ENCODE measurements at regions not wholly inside any gene's neighbourhood (a gene's known extent, or its start where the extent isn't known, plus 50 kb on each side); places are given as distances from the start of the nearest gene placed in this dataset.

- TF ChIP-seq CTCF (IDR thresholded peaks at IDR 0.05; ENCODE audit: insufficient read depth, low read length) = no peak
- DNase-seq (ENCODE audit: low read depth) = no peak
- no peak overlapping the region for H3K4me3 ChIP-seq (ENCODE audit: low read depth, low read length)
Measured at GRCh38 chr1:18557621-18558465, 72.8 kb upstream of the PAX7 start.

GRCh38 chr1:18560692-18561091 is 70.0 kb upstream of the PAX7 start:
- no peak for DNase-seq (ENCODE audit: low read depth)
- no peak overlapping the region for H3K4me3 ChIP-seq (ENCODE audit: low read depth, low read length)
- no peak for TF ChIP-seq CTCF (IDR thresholded peaks at IDR 0.05; ENCODE audit: insufficient read depth, low read length)

GRCh38 chr1:18561967-18562366 is 68.7 kb upstream of the PAX7 start:
- no peak for TF ChIP-seq CTCF (IDR thresholded peaks at IDR 0.05; ENCODE audit: insufficient read depth, low read length)
- DNase-seq (ENCODE audit: low read depth) = no peak
- H3K4me3 ChIP-seq (ENCODE audit: low read depth, low read length) = no peak overlapping the region

DNA sequence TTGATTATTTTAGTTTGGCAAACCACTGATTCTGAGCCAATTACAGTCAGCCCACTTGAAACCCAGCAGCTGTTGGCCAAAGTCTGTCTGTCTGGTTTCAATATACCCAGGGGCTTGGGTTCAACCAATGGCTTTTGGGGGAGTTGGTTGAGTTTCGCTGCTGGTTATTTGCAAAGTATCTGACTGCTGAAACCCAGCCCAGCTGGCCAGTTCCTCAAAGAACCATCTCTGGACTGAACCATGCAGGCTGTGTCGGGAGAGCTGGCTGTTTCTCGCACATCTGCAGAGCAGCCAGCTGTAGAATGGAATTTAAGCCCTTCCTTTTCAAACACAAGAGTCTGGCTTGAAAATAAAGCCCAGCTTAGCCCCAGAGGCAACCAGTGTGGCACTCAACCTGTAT is 66.0 kb upstream of the PAX7 start:
- H3K4me3 ChIP-seq (ENCODE audit: low read depth, low read length) = no peak overlapping the region
- no peak for DNase-seq (ENCODE audit: low read depth)
- no peak for TF ChIP-seq CTCF (IDR thresholded peaks at IDR 0.05; ENCODE audit: insufficient read depth, low read length)

DNA sequence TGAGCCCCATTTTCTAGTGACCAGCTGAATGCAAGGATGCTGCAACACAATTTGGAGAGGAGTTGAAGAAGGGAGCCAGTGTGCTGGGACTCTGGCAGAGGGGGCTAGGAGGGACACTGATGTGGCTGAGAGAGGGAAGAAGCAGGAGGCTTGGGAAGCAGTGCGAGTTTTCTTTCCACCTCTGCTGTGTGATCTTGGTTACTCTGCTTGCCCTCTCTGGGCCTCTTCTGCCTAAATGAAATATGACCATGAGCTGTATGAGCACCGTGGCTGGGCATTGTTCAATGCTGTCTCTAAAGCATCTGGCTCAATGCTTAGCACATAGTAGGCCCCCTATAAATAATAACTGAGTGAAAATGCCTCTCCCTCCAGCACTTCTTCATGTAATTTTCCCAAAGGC is 65.3 kb upstream of the PAX7 start:
- no peak for TF ChIP-seq CTCF (IDR thresholded peaks at IDR 0.05; ENCODE audit: insufficient read depth, low read length)
- DNase-seq (ENCODE audit: low read depth) = no peak
- no peak overlapping the region for H3K4me3 ChIP-seq (ENCODE audit: low read depth, low read length)

GRCh38 chr1:18568489-18568888 is 62.2 kb upstream of the PAX7 start:
- H3K4me3 ChIP-seq (ENCODE audit: low read depth, low read length) = no peak overlapping the region
- no peak for DNase-seq (ENCODE audit: low read depth)
- no peak for TF ChIP-seq CTCF (IDR thresholded peaks at IDR 0.05; ENCODE audit: insufficient read depth, low read length)

DNA sequence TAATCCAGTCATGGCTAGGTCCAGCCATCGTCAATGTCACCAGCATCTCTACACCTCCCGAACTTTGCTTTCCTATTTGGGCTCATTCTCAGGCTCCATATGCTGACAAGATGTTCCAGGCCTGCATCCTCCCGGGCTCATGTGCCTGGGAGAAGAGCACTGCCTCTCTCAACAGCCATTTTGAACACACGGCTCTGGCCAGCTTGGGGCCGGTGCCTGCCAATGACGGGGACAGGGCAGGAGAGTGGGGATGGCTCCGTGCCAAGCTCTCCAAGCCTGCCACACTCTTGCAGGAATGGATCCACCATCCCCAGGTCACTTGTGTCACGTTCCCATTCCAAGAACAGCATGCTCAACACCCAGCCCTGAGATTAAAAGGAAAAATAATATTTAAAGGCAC is 61.4 kb upstream of the PAX7 start:
- no peak for DNase-seq (ENCODE audit: low read depth)
- TF ChIP-seq CTCF (IDR thresholded peaks at IDR 0.05; ENCODE audit: insufficient read depth, low read length) = no peak
- H3K4me3 ChIP-seq (ENCODE audit: low read depth, low read length) = no peak overlapping the region

All from fibroblast of the aortic adventitia (primary cell).